CD4-positive, alpha-beta T cell treated with Interleukin-6 at 100 ng/mL for 8 hours (primary cell): ENCODE measurements at regions not wholly inside any gene's neighbourhood (a gene's known extent, or its start where the extent isn't known, plus 50 kb on each side); places are given as distances from the start of the nearest gene placed in this dataset.

Source experiments
- DNase-seq: peaks from one replicate; pipeline ENCODE4 v3.0.0-alpha.2; 2020; ENCODE audit warnings: mixed read lengths, low spot score

GRCh38 chr3:150267288-150267687, 140.8 kb upstream of the TSC22D2 start:
- DNase-seq: no peak

- no peak for DNase-seq
Observed at GRCh38 chr3:150265305-150265704, 142.8 kb upstream of the TSC22D2 start.

- DNase-seq: no peak
Observed at GRCh38 chr3:150264561-150265279, 143.4 kb upstream of the TSC22D2 start.

GRCh38 chr3:150261958-150262357, 146.1 kb upstream of the TSC22D2 start:
- DNase-seq: no peak

GRCh38 chr3:150261418-150261817, 146.7 kb upstream of the TSC22D2 start:
- no peak for DNase-seq

- no peak for DNase-seq
Observed at GRCh38 chr3:150260398-150260710, 147.7 kb upstream of the TSC22D2 start.

- DNase-seq: no peak
Observed at GRCh38 chr3:150259526-150260397, 148.3 kb upstream of the TSC22D2 start.

- no peak for DNase-seq
Observed at GRCh38 chr3:150256782-150257181, 151.3 kb upstream of the TSC22D2 start.

GRCh38 chr3:150256318-150256717, 151.8 kb upstream of the TSC22D2 start:
- DNase-seq: no peak

GRCh38 chr3:150255826-150256225, 152.3 kb upstream of the TSC22D2 start:
- no peak for DNase-seq

GRCh38 chr3:150255413-150255812, 152.7 kb upstream of the TSC22D2 start:
- DNase-seq: no peak

GRCh38 chr3:150254309-150254708, 153.8 kb upstream of the TSC22D2 start:
- no peak for DNase-seq

- DNase-seq: no peak
Observed at GRCh38 chr3:150253622-150254021, 154.5 kb upstream of the TSC22D2 start.

GRCh38 chr3:150252462-150252861, 155.6 kb upstream of the TSC22D2 start:
- DNase-seq: no peak

GRCh38 chr3:150251187-150252062, 156.7 kb upstream of the TSC22D2 start:
- no peak for DNase-seq

- no peak for DNase-seq
Observed at GRCh38 chr3:150249779-150250470, 158.2 kb upstream of the TSC22D2 start.

GRCh38 chr3:150248888-150249681, 159.0 kb upstream of the TSC22D2 start:
- DNase-seq: no peak

GRCh38 chr3:150248116-150248887, 159.8 kb upstream of the TSC22D2 start:
- no peak for DNase-seq

- no peak for DNase-seq
Observed at GRCh38 chr3:150247441-150247840, 160.7 kb upstream of the TSC22D2 start.

GRCh38 chr3:150243466-150243865, 164.6 kb upstream of the TSC22D2 start:
- no peak for DNase-seq
